ENCODE measurements at regions not wholly inside any gene's neighbourhood (a gene's known extent, or its start where the extent isn't known, plus 50 kb on each side); places are given as distances from the start of the nearest gene placed in this dataset.

DNA sequence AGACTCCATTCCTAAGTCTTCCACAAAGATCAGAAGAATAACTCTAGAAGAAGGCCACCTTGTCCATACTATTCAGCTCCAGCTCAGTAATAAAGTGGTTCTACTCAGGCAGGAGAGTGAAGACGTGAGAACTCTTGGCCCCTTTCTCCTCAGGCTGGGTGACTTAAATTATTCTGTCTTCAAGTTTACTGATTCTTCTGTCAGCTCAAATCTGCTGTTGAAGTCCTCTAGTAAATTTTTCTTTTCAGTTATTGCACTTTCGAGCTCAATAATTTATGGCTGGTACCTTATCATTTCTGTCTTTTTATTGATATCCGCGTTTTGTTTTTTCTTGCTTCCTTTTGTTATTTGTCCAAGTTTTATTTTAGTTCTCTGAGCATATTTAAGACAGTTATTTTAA, 922.3 kb upstream of the PCDH9 start:
- no peak for TF ChIP-seq TAF1 (IDR thresholded peaks at IDR 0.05; ENCODE audit: low read depth, low read length)
- no peak for TF ChIP-seq SIN3A (conservative IDR thresholded peaks at IDR 0.05 in 1 of 2, IDR thresholded peaks at IDR 0.05 in 1 of 2; ENCODE audit: low read depth in 1 of 2, low read length in 2 of 2)
- TF ChIP-seq, protein P1, sequence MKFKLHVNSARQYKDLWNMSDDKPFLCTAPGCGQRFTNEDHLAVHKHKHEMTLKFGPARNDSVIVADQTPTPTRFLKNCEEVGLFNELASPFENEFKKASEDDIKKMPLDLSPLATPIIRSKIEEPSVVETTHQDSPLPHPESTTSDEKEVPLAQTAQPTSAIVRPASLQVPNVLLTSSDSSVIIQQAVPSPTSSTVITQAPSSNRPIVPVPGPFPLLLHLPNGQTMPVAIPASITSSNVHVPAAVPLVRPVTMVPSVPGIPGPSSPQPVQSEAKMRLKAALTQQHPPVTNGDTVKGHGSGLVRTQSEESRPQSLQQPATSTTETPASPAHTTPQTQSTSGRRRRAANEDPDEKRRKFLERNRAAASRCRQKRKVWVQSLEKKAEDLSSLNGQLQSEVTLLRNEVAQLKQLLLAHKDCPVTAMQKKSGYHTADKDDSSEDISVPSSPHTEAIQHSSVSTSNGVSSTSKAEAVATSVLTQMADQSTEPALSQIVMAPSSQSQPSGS (IDR thresholded peaks at IDR 0.05; ENCODE audit: low read length): no peak
- no peak for TF ChIP-seq EZH2 (IDR thresholded peaks at IDR 0.05; ENCODE audit: low read depth, low read length, severe bottlenecking)

All from H1 (cell line).